HEK293 (cell line): ENCODE measurements at regions not wholly inside any gene's neighbourhood (a gene's known extent, or its start where the extent isn't known, plus 50 kb on each side); places are given as distances from the start of the nearest gene placed in this dataset.
A peak's percentile ranks its signal among the peaks of the same experiment; 100 is the strongest.

Source experiments
- CTCF ChIA-PET: fragments of 350-600 bp; formaldehyde crosslinking; extraction: SDS; loops from one replicate; lab custom pipeline; 2021; ENCODE audit warnings: antibody characterized with exemption; lab: Yijun Ruan, JAX
- POLR2A ChIA-PET: fragments of 300-600 bp; formaldehyde crosslinking; extraction: SDS; loops from one replicate; lab custom pipeline; 2020; ENCODE audit warnings: antibody characterized with exemption, inconsistent platforms; lab: Yijun Ruan, JAX
- H3K27ac ChIP-seq: fragments of 200-500 bp; sonication (Bioruptor generic); 2 replicates; pipeline ENCODE4 v1.5.1; 2014; ENCODE audit warnings: low read depth, low read length, control low read depth, inconsistent platforms; ENCODE audit errors: extremely low read depth
- H3K36me3 ChIP-seq, 2 experiments: fragments of 200-500 bp in 1 of 2; sonication (Bioruptor generic) in 1 of 2; 1 replicate in 1 of 2; 2 replicates in 1 of 2; pipeline ENCODE4 v1.5.1; 2014 to 2017; ENCODE audit warnings: inconsistent platforms in 2 of 2, low read length in 2 of 2; ENCODE audit not compliant: control insufficient read depth in 2 of 2, insufficient read depth in 1 of 2
- H3K4me1 ChIP-seq: fragments of 200-500 bp; sonication (Bioruptor generic); 2 replicates; pipeline ENCODE4 v1.5.1; 2014; ENCODE audit warnings: mild to moderate bottlenecking, low read length, inconsistent platforms; ENCODE audit not compliant: control insufficient read depth, insufficient read depth
- H3K4me3 ChIP-seq: 2 replicates; pipeline ENCODE4 v1.5.1; 2011; ENCODE audit warnings: low read depth, mild to moderate bottlenecking, control low read depth, low read length, moderate library complexity
- H3K9me3 ChIP-seq: fragments of 200-500 bp; sonication (Bioruptor generic); 2 replicates; pipeline ENCODE4 v1.5.1; 2014; ENCODE audit warnings: low read depth, low read length, inconsistent platforms; ENCODE audit not compliant: control insufficient read depth, insufficient read depth
- GLIS2 ChIP-seq: fragments of 450-650 bp; formaldehyde crosslinking; IDR thresholded peaks from 2 replicates; pipeline ENCODE4 v1.5.1; 2016; ENCODE audit warnings: missing biosample characterization, missing genetic modification characterization
- SCRT1 ChIP-seq: fragments of 450-650 bp; formaldehyde crosslinking; IDR thresholded peaks from 2 replicates; pipeline ENCODE4 v1.5.1; 2016; ENCODE audit warnings: missing biosample characterization, missing genetic modification characterization, borderline replicate concordance
- SP7 ChIP-seq: fragments of 450-650 bp; formaldehyde crosslinking; IDR thresholded peaks from 2 replicates; pipeline ENCODE4 v1.5.1; 2016; ENCODE audit warnings: missing biosample characterization, missing genetic modification characterization
- TCF7L2 ChIP-seq: IDR thresholded peaks from 2 replicates; pipeline ENCODE4 v1.6.1; 2011; ENCODE audit warnings: low read depth, mild to moderate bottlenecking, inconsistent platforms, low read length, moderate library complexity, borderline replicate concordance
- ZBTB48 ChIP-seq: fragments of 450-650 bp; formaldehyde crosslinking; IDR thresholded peaks from 2 replicates; pipeline ENCODE4 v1.5.1; 2016; ENCODE audit warnings: missing biosample characterization, missing genetic modification characterization
- ZBTB8A ChIP-seq: fragments of 450-650 bp; formaldehyde crosslinking; IDR thresholded peaks from 2 replicates; pipeline ENCODE4 v1.5.1; 2016; ENCODE audit warnings: missing biosample characterization, missing genetic modification characterization
- ZFP41 ChIP-seq: fragments of 450-650 bp; formaldehyde crosslinking; IDR thresholded peaks from 2 replicates; pipeline ENCODE4 v1.5.1; 2016; ENCODE audit warnings: missing biosample characterization, missing genetic modification characterization, borderline replicate concordance
- ZNF140 ChIP-seq: fragments of 450-650 bp; formaldehyde crosslinking; IDR thresholded peaks from 2 replicates; pipeline ENCODE4 v1.5.1; 2016; ENCODE audit warnings: missing biosample characterization, missing genetic modification characterization
- ZNF341 ChIP-seq: fragments of 450-650 bp; formaldehyde crosslinking; IDR thresholded peaks from 2 replicates; pipeline ENCODE4; 2016; ENCODE audit warnings: low read depth, missing biosample characterization, missing genetic modification characterization
- ZNF610 ChIP-seq: fragments of 450-650 bp; formaldehyde crosslinking; IDR thresholded peaks from 2 replicates; pipeline ENCODE4 v1.5.1; 2016; ENCODE audit warnings: missing biosample characterization, missing genetic modification characterization, borderline replicate concordance
- ZNF654 ChIP-seq: fragments of 450-650 bp; formaldehyde crosslinking; IDR thresholded peaks from 2 replicates; pipeline ENCODE4 v1.5.1; 2016; ENCODE audit warnings: low read depth, missing biosample characterization, missing genetic modification characterization
- ZNF768 ChIP-seq: fragments of 450-650 bp; formaldehyde crosslinking; IDR thresholded peaks from 2 replicates; pipeline ENCODE4 v1.5.1; 2018; ENCODE audit warnings: missing biosample characterization, mild to moderate bottlenecking, missing genetic modification characterization
- TF ChIP-seq, protein P1 (sequence below): fragments of 450-650 bp; formaldehyde crosslinking; IDR thresholded peaks from 2 replicates; pipeline ENCODE4 v1.5.1; 2016; ENCODE audit warnings: missing biosample characterization, missing genetic modification characterization
- TF ChIP-seq, protein P2 (sequence below): fragments of 450-650 bp; IDR thresholded peaks from 2 replicates; pipeline ENCODE4 v1.5.1; 2018; ENCODE audit warnings: missing biosample characterization, mild to moderate bottlenecking, missing genetic modification characterization
- TF ChIP-seq, protein P3 (sequence below): fragments of 450-650 bp; formaldehyde crosslinking; IDR thresholded peaks from 2 replicates; pipeline ENCODE4 v1.5.1; 2017; ENCODE audit warnings: missing biosample characterization, missing genetic modification characterization
- TF ChIP-seq, protein P4 (sequence below): fragments of 450-650 bp; formaldehyde crosslinking; IDR thresholded peaks from 2 replicates; pipeline ENCODE4 v1.5.1; 2017; ENCODE audit warnings: missing biosample characterization, missing genetic modification characterization
- TF ChIP-seq, protein P5 (sequence below): fragments of 450-650 bp; formaldehyde crosslinking; IDR thresholded peaks from 2 replicates; pipeline ENCODE4 v1.5.1; 2016; ENCODE audit warnings: missing biosample characterization, missing genetic modification characterization
- TF ChIP-seq, protein P6 (sequence below): fragments of 450-650 bp; formaldehyde crosslinking; IDR thresholded peaks from 2 replicates; pipeline ENCODE4 v1.5.1; 2017; ENCODE audit warnings: missing biosample characterization, missing genetic modification characterization

DNA sequence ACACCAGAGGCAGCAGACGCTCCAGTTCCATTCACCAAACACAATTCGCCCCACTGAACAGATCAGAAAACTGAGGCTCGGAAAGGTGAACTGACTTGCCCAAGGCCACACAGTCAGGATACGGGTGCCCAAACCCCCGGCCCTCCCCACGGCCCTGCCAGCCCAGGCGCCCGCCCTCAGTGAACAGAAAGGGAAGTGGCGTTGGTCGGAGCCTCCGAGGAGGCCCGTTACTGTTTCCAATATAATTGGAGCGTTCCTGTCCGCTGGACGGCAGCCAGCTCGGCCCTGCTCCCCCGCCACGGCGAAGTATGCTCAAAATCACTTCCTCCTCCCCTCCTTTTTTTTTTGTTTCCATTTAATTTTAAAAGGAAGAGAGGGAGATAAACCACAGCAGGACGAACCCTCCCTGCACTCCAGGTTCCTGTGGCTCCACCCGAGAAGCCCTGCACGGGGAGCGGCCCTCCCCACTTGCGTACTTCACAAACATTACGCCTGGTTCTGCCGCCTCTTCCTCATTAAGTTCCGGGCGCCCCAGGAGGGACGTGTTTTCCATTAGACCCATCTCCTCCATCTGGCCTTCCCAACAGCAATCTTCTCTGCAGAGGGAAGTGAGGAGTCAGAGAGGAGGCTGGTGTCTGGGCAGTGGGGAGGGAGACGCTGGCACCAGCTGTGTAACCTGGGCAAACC lies 61.1 kb downstream of the NCOR2 start (continued):
- TF ChIP-seq ZBTB8A (tag by site-specific recombination) (peak; percentile 94), ZNF610 (tag by site-specific recombination) (no peak), TCF7L2 (no peak), ZNF654 (tag by site-specific recombination) (no peak), SP7 (tag by site-specific recombination) (peak; percentile 88)
- TF ChIP-seq, protein P1, sequence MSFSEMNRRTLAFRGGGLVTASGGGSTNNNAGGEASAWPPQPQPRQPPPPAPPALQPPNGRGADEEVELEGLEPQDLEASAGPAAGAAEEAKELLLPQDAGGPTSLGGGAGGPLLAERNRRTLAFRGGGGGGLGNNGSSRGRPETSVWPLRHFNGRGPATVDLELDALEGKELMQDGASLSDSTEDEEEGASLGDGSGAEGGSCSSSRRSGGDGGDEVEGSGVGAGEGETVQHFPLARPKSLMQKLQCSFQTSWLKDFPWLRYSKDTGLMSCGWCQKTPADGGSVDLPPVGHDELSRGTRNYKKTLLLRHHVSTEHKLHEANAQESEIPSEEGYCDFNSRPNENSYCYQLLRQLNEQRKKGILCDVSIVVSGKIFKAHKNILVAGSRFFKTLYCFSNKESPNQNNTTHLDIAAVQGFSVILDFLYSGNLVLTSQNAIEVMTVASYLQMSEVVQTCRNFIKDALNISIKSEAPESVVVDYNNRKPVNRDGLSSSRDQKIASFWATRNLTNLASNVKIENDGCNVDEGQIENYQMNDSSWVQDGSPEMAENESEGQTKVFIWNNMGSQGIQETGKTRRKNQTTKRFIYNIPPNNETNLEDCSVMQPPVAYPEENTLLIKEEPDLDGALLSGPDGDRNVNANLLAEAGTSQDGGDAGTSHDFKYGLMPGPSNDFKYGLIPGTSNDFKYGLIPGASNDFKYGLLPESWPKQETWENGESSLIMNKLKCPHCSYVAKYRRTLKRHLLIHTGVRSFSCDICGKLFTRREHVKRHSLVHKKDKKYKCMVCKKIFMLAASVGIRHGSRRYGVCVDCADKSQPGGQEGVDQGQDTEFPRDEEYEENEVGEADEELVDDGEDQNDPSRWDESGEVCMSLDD (tag by site-specific recombination) = no peak
- TF ChIP-seq, protein P2, sequence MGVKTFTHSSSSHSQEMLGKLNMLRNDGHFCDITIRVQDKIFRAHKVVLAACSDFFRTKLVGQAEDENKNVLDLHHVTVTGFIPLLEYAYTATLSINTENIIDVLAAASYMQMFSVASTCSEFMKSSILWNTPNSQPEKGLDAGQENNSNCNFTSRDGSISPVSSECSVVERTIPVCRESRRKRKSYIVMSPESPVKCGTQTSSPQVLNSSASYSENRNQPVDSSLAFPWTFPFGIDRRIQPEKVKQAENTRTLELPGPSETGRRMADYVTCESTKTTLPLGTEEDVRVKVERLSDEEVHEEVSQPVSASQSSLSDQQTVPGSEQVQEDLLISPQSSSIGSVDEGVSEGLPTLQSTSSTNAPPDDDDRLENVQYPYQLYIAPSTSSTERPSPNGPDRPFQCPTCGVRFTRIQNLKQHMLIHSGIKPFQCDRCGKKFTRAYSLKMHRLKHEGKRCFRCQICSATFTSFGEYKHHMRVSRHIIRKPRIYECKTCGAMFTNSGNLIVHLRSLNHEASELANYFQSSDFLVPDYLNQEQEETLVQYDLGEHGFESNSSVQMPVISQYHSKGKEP (tag by site-specific recombination) = no peak

DNA sequence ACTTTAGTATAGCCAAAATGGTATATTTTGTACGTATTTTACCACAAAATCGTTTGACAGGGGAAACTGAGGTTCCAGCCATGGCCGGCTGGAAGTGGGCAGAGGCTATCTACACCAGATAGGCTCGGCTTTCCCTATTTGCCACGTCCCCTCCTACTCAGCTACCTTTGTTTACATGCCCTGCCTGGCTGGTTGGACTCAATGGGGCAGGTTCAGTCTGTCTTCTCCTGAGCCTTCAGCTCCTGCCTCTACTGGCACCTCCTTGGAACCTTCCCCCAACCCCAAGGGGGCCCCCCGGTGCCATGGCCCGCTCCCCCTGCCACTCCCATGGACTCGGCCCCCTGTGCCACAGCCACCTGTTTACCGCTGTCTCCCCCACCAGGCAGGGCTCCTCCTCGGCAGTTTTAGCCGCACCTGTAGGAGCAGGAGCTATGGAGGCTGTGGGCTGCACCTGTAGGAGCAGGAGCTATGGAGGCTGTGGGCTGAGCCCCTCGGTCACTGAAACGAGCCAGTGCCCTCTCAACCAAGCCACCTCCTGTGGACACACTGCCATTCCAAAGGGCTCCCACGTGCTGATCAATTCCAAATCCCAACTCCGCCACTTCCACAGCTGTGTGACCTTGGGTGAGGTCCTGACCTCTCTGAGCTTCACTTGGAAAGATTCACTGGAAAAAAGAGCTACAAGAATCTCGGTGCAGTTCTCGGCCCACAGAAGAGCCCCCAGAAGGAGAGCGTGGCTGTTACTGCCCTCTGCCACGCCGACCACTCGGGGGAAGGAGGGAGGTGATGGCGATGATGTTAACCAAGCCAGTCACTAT lies 62.2 kb downstream of the NCOR2 start:
- peaks cover 0 to 3% of the 10 kb centered on the region in 2 experiments; a peak in 1 of 3 replicates for H3K36me3 ChIP-seq
- H3K4me1 ChIP-seq = peaks cover 15% of the 10 kb centered on the region
- CTCF ChIA-PET = no interaction called here
- POLR2A ChIA-PET = interaction anchor here (1.9 kb wide), 1 partner anchor 12 kb away, joined by 6 read pairs; no protein-coding TSS in a partner anchor
- H3K27ac ChIP-seq = no peak overlapping the region
- H3K9me3 ChIP-seq = no peaks in the 10 kb centered on the region
- H3K4me3 ChIP-seq = no peak overlapping the region
- TF ChIP-seq SCRT1 = peak; percentile 60; the same call in 1 of the 2 replicates
- TF ChIP-seq, protein P3, sequence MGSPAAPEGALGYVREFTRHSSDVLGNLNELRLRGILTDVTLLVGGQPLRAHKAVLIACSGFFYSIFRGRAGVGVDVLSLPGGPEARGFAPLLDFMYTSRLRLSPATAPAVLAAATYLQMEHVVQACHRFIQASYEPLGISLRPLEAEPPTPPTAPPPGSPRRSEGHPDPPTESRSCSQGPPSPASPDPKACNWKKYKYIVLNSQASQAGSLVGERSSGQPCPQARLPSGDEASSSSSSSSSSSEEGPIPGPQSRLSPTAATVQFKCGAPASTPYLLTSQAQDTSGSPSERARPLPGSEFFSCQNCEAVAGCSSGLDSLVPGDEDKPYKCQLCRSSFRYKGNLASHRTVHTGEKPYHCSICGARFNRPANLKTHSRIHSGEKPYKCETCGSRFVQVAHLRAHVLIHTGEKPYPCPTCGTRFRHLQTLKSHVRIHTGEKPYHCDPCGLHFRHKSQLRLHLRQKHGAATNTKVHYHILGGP (tag by site-specific recombination) = no peak
- TF ChIP-seq, protein P4, sequence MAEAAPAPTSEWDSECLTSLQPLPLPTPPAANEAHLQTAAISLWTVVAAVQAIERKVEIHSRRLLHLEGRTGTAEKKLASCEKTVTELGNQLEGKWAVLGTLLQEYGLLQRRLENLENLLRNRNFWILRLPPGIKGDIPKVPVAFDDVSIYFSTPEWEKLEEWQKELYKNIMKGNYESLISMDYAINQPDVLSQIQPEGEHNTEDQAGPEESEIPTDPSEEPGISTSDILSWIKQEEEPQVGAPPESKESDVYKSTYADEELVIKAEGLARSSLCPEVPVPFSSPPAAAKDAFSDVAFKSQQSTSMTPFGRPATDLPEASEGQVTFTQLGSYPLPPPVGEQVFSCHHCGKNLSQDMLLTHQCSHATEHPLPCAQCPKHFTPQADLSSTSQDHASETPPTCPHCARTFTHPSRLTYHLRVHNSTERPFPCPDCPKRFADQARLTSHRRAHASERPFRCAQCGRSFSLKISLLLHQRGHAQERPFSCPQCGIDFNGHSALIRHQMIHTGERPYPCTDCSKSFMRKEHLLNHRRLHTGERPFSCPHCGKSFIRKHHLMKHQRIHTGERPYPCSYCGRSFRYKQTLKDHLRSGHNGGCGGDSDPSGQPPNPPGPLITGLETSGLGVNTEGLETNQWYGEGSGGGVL (tag by site-specific recombination) = no peak
- TF ChIP-seq ZNF341 = no peak
- TF ChIP-seq, protein P5, sequence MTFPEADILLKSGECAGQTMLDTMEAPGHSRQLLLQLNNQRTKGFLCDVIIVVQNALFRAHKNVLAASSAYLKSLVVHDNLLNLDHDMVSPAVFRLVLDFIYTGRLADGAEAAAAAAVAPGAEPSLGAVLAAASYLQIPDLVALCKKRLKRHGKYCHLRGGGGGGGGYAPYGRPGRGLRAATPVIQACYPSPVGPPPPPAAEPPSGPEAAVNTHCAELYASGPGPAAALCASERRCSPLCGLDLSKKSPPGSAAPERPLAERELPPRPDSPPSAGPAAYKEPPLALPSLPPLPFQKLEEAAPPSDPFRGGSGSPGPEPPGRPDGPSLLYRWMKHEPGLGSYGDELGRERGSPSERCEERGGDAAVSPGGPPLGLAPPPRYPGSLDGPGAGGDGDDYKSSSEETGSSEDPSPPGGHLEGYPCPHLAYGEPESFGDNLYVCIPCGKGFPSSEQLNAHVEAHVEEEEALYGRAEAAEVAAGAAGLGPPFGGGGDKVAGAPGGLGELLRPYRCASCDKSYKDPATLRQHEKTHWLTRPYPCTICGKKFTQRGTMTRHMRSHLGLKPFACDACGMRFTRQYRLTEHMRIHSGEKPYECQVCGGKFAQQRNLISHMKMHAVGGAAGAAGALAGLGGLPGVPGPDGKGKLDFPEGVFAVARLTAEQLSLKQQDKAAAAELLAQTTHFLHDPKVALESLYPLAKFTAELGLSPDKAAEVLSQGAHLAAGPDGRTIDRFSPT (tag by site-specific recombination) = no peak
- TF ChIP-seq ZBTB48 = no peak
- TF ChIP-seq GLIS2 = peak; percentile 49
- TF ChIP-seq ZFP41 = no peak
- TF ChIP-seq, protein P1 (tag by site-specific recombination) = no peak
- no peak for TF ChIP-seq ZNF140
- TF ChIP-seq, protein P6, sequence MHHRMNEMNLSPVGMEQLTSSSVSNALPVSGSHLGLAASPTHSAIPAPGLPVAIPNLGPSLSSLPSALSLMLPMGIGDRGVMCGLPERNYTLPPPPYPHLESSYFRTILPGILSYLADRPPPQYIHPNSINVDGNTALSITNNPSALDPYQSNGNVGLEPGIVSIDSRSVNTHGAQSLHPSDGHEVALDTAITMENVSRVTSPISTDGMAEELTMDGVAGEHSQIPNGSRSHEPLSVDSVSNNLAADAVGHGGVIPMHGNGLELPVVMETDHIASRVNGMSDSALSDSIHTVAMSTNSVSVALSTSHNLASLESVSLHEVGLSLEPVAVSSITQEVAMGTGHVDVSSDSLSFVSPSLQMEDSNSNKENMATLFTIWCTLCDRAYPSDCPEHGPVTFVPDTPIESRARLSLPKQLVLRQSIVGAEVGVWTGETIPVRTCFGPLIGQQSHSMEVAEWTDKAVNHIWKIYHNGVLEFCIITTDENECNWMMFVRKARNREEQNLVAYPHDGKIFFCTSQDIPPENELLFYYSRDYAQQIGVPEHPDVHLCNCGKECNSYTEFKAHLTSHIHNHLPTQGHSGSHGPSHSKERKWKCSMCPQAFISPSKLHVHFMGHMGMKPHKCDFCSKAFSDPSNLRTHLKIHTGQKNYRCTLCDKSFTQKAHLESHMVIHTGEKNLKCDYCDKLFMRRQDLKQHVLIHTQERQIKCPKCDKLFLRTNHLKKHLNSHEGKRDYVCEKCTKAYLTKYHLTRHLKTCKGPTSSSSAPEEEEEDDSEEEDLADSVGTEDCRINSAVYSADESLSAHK = no peak
- peak; percentile 76 for TF ChIP-seq ZNF768
